Lung (tissue), 11 donors: ENCODE measurements at regions not wholly inside any gene's neighbourhood (a gene's known extent, or its start where the extent isn't known, plus 50 kb on each side); places are given as distances from the start of the nearest gene placed in this dataset.
"Not testable (repeated sequence)": the region's sequence is repeated elsewhere in the genome, so short reads cannot be mapped to it uniquely, and the experiment has no call there.

Experiments
- ATAC-seq: fragments of 200-7000 bp; cut with Tn5 transposase; one replicate; pipeline ENCODE4 v1.9.1; 2020; ENCODE audit warnings: moderate number of reproducible peaks; ENCODE audit not compliant: insufficient read depth, low FRiP score
- DNase-seq, 3 donors: peaks; one replicate each; pipeline ENCODE4 v3.0.0-alpha.2; 2013 to 2017
- H3K27ac ChIP-seq, 2 donors: one replicate each; pipeline ENCODE4 v1.5.1; 2013; ENCODE audit warnings: mild to moderate bottlenecking in 2 of 2, moderate library complexity in 2 of 2, control low read depth in 1 of 2, inconsistent platforms in 1 of 2, low read depth in 1 of 2, low read length in 1 of 2
- H3K27me3 ChIP-seq, 3 donors: one replicate each; pipeline ENCODE4 v1.5.1; 2013; ENCODE audit warnings: low read length in 2 of 3; ENCODE audit not compliant: control insufficient read depth in 3 of 3, insufficient read depth in 3 of 3
- H3K36me3 ChIP-seq, 4 donors: one replicate each; pipeline ENCODE4 v1.5.1; 2013; ENCODE audit warnings: low read length in 4 of 4, mild to moderate bottlenecking in 1 of 4, moderate library complexity in 1 of 4; ENCODE audit not compliant: control insufficient read depth in 4 of 4, insufficient read depth in 4 of 4
- H3K4me1 ChIP-seq, 5 donors: one replicate each; pipeline ENCODE4 v1.5.1; 2013; ENCODE audit warnings: low read length in 5 of 5, mild to moderate bottlenecking in 2 of 5, moderate library complexity in 1 of 5; ENCODE audit not compliant: control insufficient read depth in 5 of 5, insufficient read depth in 5 of 5
- H3K4me3 ChIP-seq: one replicate; pipeline ENCODE4 v1.5.1; 2013; ENCODE audit warnings: mild to moderate bottlenecking, control low read depth, moderate library complexity
- H3K9ac ChIP-seq, 2 donors: one replicate each; pipeline ENCODE4 v1.5.1; 2013; ENCODE audit warnings: low read length in 2 of 2, control low read depth in 1 of 2; ENCODE audit not compliant: insufficient read depth in 1 of 2
- H3K9me3 ChIP-seq, 4 donors: one replicate each; pipeline ENCODE4 v1.5.1; 2013; ENCODE audit warnings: low read length in 3 of 4, mild to moderate bottlenecking in 1 of 4, moderate library complexity in 1 of 4; ENCODE audit not compliant: control insufficient read depth in 4 of 4, insufficient read depth in 3 of 4
- CTCF ChIP-seq: IDR thresholded peaks from 2 replicates; pipeline ENCODE4 v1.5.1; 2012; ENCODE audit warnings: mild to moderate bottlenecking; ENCODE audit errors: control extremely low read depth, extremely low read depth
- WGBS, 2 donors: extraction: QIAGEN DNeasy Blood & Tissue Kit; methylation state at CpG; one replicate each; pipeline ENCODE4 v1.1.7; 2013; 5-methylcytosine and 5-hydroxymethylcytosine counted together
- donor health status: control.
- donor health status: control.
- donor health status: Bipolar disorder and iron deficiency.
- donor health status: healthy.
- donor health status: DM: yes; HTN: yes; CAD: no.

GRCh38 chr20:22691369-22692118 is 107.2 kb upstream of the FOXA2 start:
- no peaks in the 10 kb centered on the region for H3K36me3 ChIP-seq
- H3K4me3 ChIP-seq, result no peak overlapping the region
- no peaks in the 10 kb centered on the region for H3K4me1 ChIP-seq
- H3K9me3 ChIP-seq, result no peaks in the 10 kb centered on the region
- ATAC-seq (peak; percentile 97), DNase-seq (peak; percentile 80 to 90 (median 88))
- H3K27ac ChIP-seq, result no peak overlapping the region
- H3K27me3 ChIP-seq, result no peaks in the 10 kb centered on the region
- peak; percentile 82 for TF ChIP-seq CTCF
- 27 to 30% methylated on average over 25 of the region's 25 CpGs for WGBS, 2 donors
- H3K9ac ChIP-seq, result no peak overlapping the region

DNA sequence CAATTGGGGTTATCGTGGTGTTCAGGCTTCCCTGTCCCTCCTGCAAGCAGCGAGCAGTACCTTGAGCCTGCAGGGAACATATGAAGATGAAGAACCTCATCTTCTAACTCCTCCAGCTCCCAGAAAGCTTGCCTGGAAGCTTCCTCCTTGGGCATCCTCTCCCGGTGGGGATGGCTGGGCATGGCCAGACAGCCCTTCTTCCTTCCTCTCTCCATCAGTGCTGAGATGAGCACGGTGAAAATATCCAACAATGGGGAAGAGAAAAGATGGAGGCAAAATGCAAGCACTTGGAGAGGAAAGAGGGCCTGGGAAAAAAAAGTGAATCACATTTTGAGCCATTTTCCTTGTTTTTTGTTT is 107.7 kb upstream of the FOXA2 start:
- Histone ChIP-seq H3K36me3 (no peaks in the 10 kb centered on the region), H3K9ac (no peak overlapping the region), H3K9me3 (no peaks in the 10 kb centered on the region), H3K27me3 (no peaks in the 10 kb centered on the region), H3K4me1 (no peaks in the 10 kb centered on the region), H3K4me3 (no peak overlapping the region), H3K27ac (no peak overlapping the region)
- DNase-seq (no peak), ATAC-seq (no peak)
- whole genome bisulfite sequencing, 2 donors, result 40 to 43% methylated on average over 4 of the region's 4 CpGs
- no peak for TF ChIP-seq CTCF

GRCh38 chr20:22692620-22693019 is 108.2 kb upstream of the FOXA2 start:
- ATAC-seq, H3K27ac ChIP-seq, H3K9me3 ChIP-seq, H3K36me3 ChIP-seq, H3K27me3 ChIP-seq, H3K4me3 ChIP-seq, H3K9ac ChIP-seq, DNase-seq, H3K4me1 ChIP-seq: not testable (repeated sequence)
- 76 to 84% methylated on average over 6 of the region's 6 CpGs for WGBS, 2 donors

- Histone ChIP-seq H3K4me1 (peaks cover 0 to 4% (median 3%) of the 10 kb centered on the region in 5 donors), H3K4me3 (no peak overlapping the region), H3K9ac (no peak overlapping the region), H3K27me3 (peaks cover 0 to 3% (median 0%) of the 10 kb centered on the region in 3 donors), H3K9me3 (peaks cover 0 to 4% (median 0%) of the 10 kb centered on the region in 4 donors), H3K36me3 (no peaks in the 10 kb centered on the region), H3K27ac (no peak overlapping the region)
- no peak for DNase-seq
- TF ChIP-seq CTCF, result no peak
- no peak for ATAC-seq
- whole genome bisulfite sequencing, 2 donors, result 91 to 97% methylated on average over 4 of the region's 4 CpGs
Measured at GRCh38 chr20:22696759-22697158, 112.4 kb upstream of the FOXA2 start.
